K562 (cell line): ENCODE measurements at regions not wholly inside any gene's neighbourhood (a gene's known extent, or its start where the extent isn't known, plus 50 kb on each side); places are given as distances from the start of the nearest gene placed in this dataset.

Experiments
- ATAC-seq: fragments of 200-7000 bp; cut with Tn5 transposase; 3 replicates; pipeline ENCODE4 v1.9.1; 2020; ENCODE audit warnings: moderate library complexity
- BruUV-seq: library from RNA; stranded (reverse); fragments of 400-500 nt; replicated peaks from 2 replicates; lab custom pipeline; 2021; lab: Mats Ljungman, UMichigan
- CTCF ChIA-PET: fragments of 300-600 bp; formaldehyde crosslinking; extraction: SDS; loops from one replicate; lab custom pipeline; 2021; ENCODE audit warnings: low intra/inter-chr PET ratio; lab: Yijun Ruan, JAX
- POLR2A ChIA-PET: fragments of 300-600, 350-650 bp; sonication (Branson Sonifier 250); formaldehyde crosslinking; extraction: SDS; loops from one replicate; lab custom pipeline; 2021; ENCODE audit warnings: antibody characterized with exemption, inconsistent platforms; lab: Yijun Ruan, JAX
- DNase-seq, 4 experiments: peaks; one replicate each; pipeline versions ENCODE4 v3.0.0 to v3.0.0-alpha.2; 2011 to 2018; ENCODE audit warnings: low spot score in 3 of 4, mixed read lengths in 3 of 4; ENCODE audit errors: extremely low read depth in 1 of 4
- FAIRE-seq: peaks from 2 replicates; lab custom pipeline; 2011; peaks lifted over from hg19 to GRCh38; lab: Jason Lieb, UNC
- H2AFZ ChIP-seq: 2 replicates; pipeline ENCODE4 v1.6.0; 2011; ENCODE audit warnings: low read depth, low read length, control low read depth, inconsistent platforms
- H3K27ac ChIP-seq: fragments of 200-600 bp; 3 replicates; pipeline ENCODE4 v1.8.0; 2011; ENCODE audit warnings: low read depth, mild to moderate bottlenecking, control low read depth, inconsistent platforms, low read length, moderate library complexity, mixed read lengths; ENCODE audit errors: extremely low read depth
- H3K27me3 ChIP-seq, 2 experiments: fragments of 300-600 bp in 1 of 2; 2 replicates in 1 of 2; 3 replicates in 1 of 2; pipeline versions ENCODE4 v1.6.0 to v1.8.0; 2011; ENCODE audit warnings: inconsistent platforms in 2 of 2, low read length in 2 of 2, mild to moderate bottlenecking in 1 of 2, mixed read lengths in 1 of 2, moderate library complexity in 1 of 2; ENCODE audit not compliant: control insufficient read depth in 2 of 2, insufficient read depth in 2 of 2
- H3K36me3 ChIP-seq: fragments of 300-600 bp; 3 replicates; pipeline ENCODE4 v1.8.0; 2011; ENCODE audit warnings: mild to moderate bottlenecking, low read length, inconsistent platforms; ENCODE audit not compliant: control insufficient read depth, insufficient read depth
- H3K4me1 ChIP-seq, 2 experiments: fragments of 200-600 bp in 1 of 2; replicated peaks in 1 of 2; 2 replicates in 1 of 2; 3 replicates in 1 of 2; pipeline versions ENCODE4 v1.5.1 to v1.8.0; 2011; ENCODE audit warnings: inconsistent platforms in 2 of 2, low read length in 2 of 2, mild to moderate bottlenecking in 1 of 2, mixed read lengths in 1 of 2, moderate library complexity in 1 of 2; ENCODE audit not compliant: control insufficient read depth in 2 of 2, insufficient read depth in 2 of 2
- H3K4me2 ChIP-seq: 2 replicates; pipeline ENCODE4 v1.6.1; 2011; ENCODE audit warnings: low read length, control low read depth, inconsistent platforms, mixed read lengths; ENCODE audit not compliant: insufficient read depth
- H3K4me3 ChIP-seq: fragments of 200-600 bp; sonication (generic), shearing (Covaris generic); 2 replicates; pipeline ENCODE4 v1.5.1; 2016; ENCODE audit warnings: control low read depth, inconsistent platforms
- H3K79me2 ChIP-seq: fragments of 200-600 bp; 3 replicates; pipeline ENCODE4 v1.8.0; 2011; ENCODE audit warnings: low read length, inconsistent platforms; ENCODE audit not compliant: control insufficient read depth, insufficient read depth
- H3K9ac ChIP-seq, 2 experiments: 2 replicates each; pipeline versions ENCODE4 v1.6.0 to v1.6.1; 2011; ENCODE audit warnings: low read depth in 2 of 2, low read length in 2 of 2, control low read depth in 1 of 2, inconsistent platforms in 1 of 2, mild to moderate bottlenecking in 1 of 2, mixed read lengths in 1 of 2; ENCODE audit not compliant: insufficient read depth in 1 of 2
- H3K9me1 ChIP-seq: one replicate; pipeline ENCODE4 v1.6.0; 2011; ENCODE audit warnings: inconsistent platforms, mild to moderate bottlenecking, low read length, moderate library complexity; ENCODE audit not compliant: control insufficient read depth, insufficient read depth
- H3K9me3 ChIP-seq: replicated peaks from 2 replicates; pipeline ENCODE4 v1.5.1; 2011; ENCODE audit warnings: low read depth, low read length, inconsistent platforms; ENCODE audit not compliant: control insufficient read depth, insufficient read depth
- H4K20me1 ChIP-seq: replicated peaks from 2 replicates; pipeline ENCODE4 v1.6.1; 2011; ENCODE audit warnings: low read length, inconsistent platforms, mixed read lengths; ENCODE audit not compliant: control insufficient read depth, insufficient read depth
- CEBPG ChIP-seq, 3 experiments: fragments of 200-800 bp in 1 of 3; sonication (Bioruptor generic) in 1 of 3; sonication (generic) in 1 of 3; formaldehyde crosslinking in 1 of 3; IDR thresholded peaks in 2 of 3; conservative IDR thresholded peaks in 1 of 3; 2 replicates each; pipeline versions ENCODE4 v1.6.1 to v1.8.0; 2016 to 2022; ENCODE audit warnings: missing compliant biosample characterization in 2 of 3, missing genetic modification characterization in 2 of 3, mild to moderate bottlenecking in 1 of 3, missing genetic modification reagents in 1 of 3
- CHD4 ChIP-seq: fragments of 200-600 bp; sonication (generic); IDR thresholded peaks from 3 replicates; pipeline ENCODE4 v1.6.1; 2012; ENCODE audit warnings: low read depth, mild to moderate bottlenecking, mixed read lengths, low read length, inconsistent platforms; ENCODE audit not compliant: insufficient read depth, insufficient replicate concordance, poor library complexity, severe bottlenecking
- EP400 ChIP-seq: fragments of 450-650 bp; IDR thresholded peaks from 2 replicates; pipeline ENCODE4 v1.6.1; 2017; ENCODE audit warnings: antibody characterized with exemption, mild to moderate bottlenecking, moderate library complexity
- FOXA3 ChIP-seq, 2 experiments: fragments of 450-650 bp in 1 of 2; sonication (generic) in 1 of 2; formaldehyde crosslinking; IDR thresholded peaks in 1 of 2; conservative IDR thresholded peaks in 1 of 2; 2 replicates each; pipeline versions ENCODE4 v1.4.0 to v1.8.0; 2020 to 2022; ENCODE audit warnings: mild to moderate bottlenecking in 2 of 2, missing genetic modification reagents in 1 of 2
- KAT2B ChIP-seq: IDR thresholded peaks from one replicate; pipeline ENCODE4 v1.6.1; 2012; ENCODE audit warnings: low read depth, mild to moderate bottlenecking, control low read depth, inconsistent platforms, low read length, moderate library complexity
- MAFG ChIP-seq: fragments of 450-650 bp; conservative IDR thresholded peaks from 2 replicates; pipeline ENCODE4 v1.6.1; 2016; ENCODE audit warnings: missing genetic modification characterization, missing compliant biosample characterization
- MEF2D ChIP-seq: conservative IDR thresholded peaks from 2 replicates; pipeline ENCODE4 v1.6.1; 2016; ENCODE audit warnings: low read depth, missing genetic modification characterization, missing compliant biosample characterization
- MYBL2 ChIP-seq, 2 experiments: fragments of 450-650 bp in 1 of 2; sonication (generic) in 1 of 2; formaldehyde crosslinking in 1 of 2; IDR thresholded peaks; 2 replicates each; pipeline versions ENCODE4 v1.6.1 to v1.8.1; 2017 to 2022; ENCODE audit warnings: borderline replicate concordance in 1 of 2, inconsistent platforms in 1 of 2, low read depth in 1 of 2, mild to moderate bottlenecking in 1 of 2, missing genetic modification reagents in 1 of 2, moderate library complexity in 1 of 2
- NEUROD1 ChIP-seq: fragments of 150-350 bp; IDR thresholded peaks from 2 replicates; pipeline ENCODE4 v1.6.1; 2014; ENCODE audit warnings: borderline replicate concordance, low read length, low read depth; ENCODE audit not compliant: partially characterized antibody
- NFE2 ChIP-seq: IDR thresholded peaks from 2 replicates; pipeline ENCODE4 v1.6.1; 2014; ENCODE audit warnings: antibody characterized with exemption, low read depth
- PCBP2 ChIP-seq: fragments of 200-400 bp; formaldehyde crosslinking; IDR thresholded peaks from 2 replicates; pipeline ENCODE4 v1.6.1; 2018; ENCODE audit warnings: low read length, low read depth, mild to moderate bottlenecking, moderate library complexity; ENCODE audit not compliant: poor library complexity, severe bottlenecking
- RBM15 ChIP-seq: fragments of 200-400 bp; formaldehyde crosslinking; IDR thresholded peaks from 2 replicates; pipeline ENCODE4 v1.6.1; 2018; ENCODE audit warnings: mild to moderate bottlenecking, low read length, moderate library complexity; ENCODE audit not compliant: insufficient read depth
- SETDB1 ChIP-seq: IDR thresholded peaks from one replicate; pipeline ENCODE4 v1.6.1; 2012; ENCODE audit warnings: low read length, control low read depth, inconsistent platforms
- SLC30A9 ChIP-seq: fragments of 250-450 bp; sonication (Bioruptor Pico); IDR thresholded peaks from 2 replicates; pipeline ENCODE4 v1.8.0; 2022; ENCODE audit warnings: mild to moderate bottlenecking, moderate library complexity
- ZBTB7A ChIP-seq: IDR thresholded peaks from 2 replicates; pipeline ENCODE4 v1.6.1; 2011; ENCODE audit warnings: low read depth, mild to moderate bottlenecking, low read length, moderate library complexity, borderline replicate concordance; ENCODE audit not compliant: control insufficient read depth
- ZNF143 ChIP-seq: sonication (generic); formaldehyde crosslinking; IDR thresholded peaks from 2 replicates; pipeline ENCODE4 v1.9.0; 2022; ENCODE audit warnings: mild to moderate bottlenecking, missing genetic modification reagents
- ZNF184 ChIP-seq: sonication (generic); formaldehyde crosslinking; IDR thresholded peaks from 2 replicates; pipeline ENCODE4 v1.5.0; 2020; ENCODE audit warnings: missing genetic modification reagents
- WGBS: fragments of 100-300 bp; shearing (Covaris generic); methylation state at CpG from one replicate; pipeline ENCODE4 v1.1.6; 2016; ENCODE audit warnings: low coverage, mixed read lengths; ENCODE audit not compliant: insufficient coverage; ENCODE audit errors: missing lambda C conversion rate; 5-methylcytosine and 5-hydroxymethylcytosine counted together
- in situ Hi-C: fragments of 300-500 bp; cut with MboI; formaldehyde crosslinking; loops from 4 replicates; pipeline ENCODE4 v1.15.0; 2018; ENCODE audit warnings: inconsistent platforms, mixed read lengths
- intact Hi-C: fragments of 100-400 bp; cut with micrococcal nuclease; formaldehyde crosslinking; loops from 2 replicates; pipeline ENCODE4 v1.14.2; 2022
- TF ChIP-seq, protein P1 (sequence below): fragments of 250-450 bp; sonication (Bioruptor Pico); IDR thresholded peaks from 2 replicates; pipeline ENCODE4 v1.8.0; 2022; ENCODE audit warnings: inconsistent platforms
- TF ChIP-seq, protein P2 (sequence below): fragments of 250-450 bp; sonication (Bioruptor Pico); IDR thresholded peaks from 2 replicates; pipeline ENCODE4 v1.8.0; 2021; ENCODE audit warnings: mild to moderate bottlenecking, moderate library complexity

DNA sequence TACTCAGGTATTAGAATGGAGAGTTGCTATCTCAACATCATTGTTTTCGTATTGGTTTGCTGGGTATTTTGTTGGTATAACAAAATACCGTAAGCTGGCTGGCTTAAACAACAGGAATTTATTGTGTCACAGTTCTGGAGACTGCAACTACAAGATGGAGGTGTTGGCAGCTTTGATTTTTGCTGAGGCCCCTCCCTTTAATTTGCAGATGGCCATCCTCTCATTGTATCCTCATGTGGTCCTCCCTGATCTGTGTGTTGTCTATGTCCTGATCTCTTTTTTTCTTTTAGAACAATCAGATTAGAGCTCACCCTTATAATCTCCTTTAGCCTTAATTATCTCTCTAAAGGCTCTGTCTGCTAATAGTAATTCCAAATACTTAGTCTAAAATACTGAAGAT lies 299.8 kb upstream of the GOLIM4 start (continued):
- TF ChIP-seq KAT2B, result no peak
- no peak for TF ChIP-seq FOXA3 (CRISPR knock-in tag; conservative IDR thresholded peaks at IDR 0.05 in 1 of 2, IDR thresholded peaks at IDR 0.05 in 1 of 2)
- TF ChIP-seq NEUROD1, result no peak
- no peak for TF ChIP-seq SETDB1
- no peak for TF ChIP-seq MYBL2 (IDR thresholded peaks at IDR 0.05; ENCODE audit: low read depth)
- TF ChIP-seq MYBL2 (CRISPR knock-in tag; IDR thresholded peaks at IDR 0.05; ENCODE audit: borderline replicate concordance), result no peak
- no peak for TF ChIP-seq SLC30A9 (CRISPR knock-in tag)
- TF ChIP-seq EP400, result no peak

DNA sequence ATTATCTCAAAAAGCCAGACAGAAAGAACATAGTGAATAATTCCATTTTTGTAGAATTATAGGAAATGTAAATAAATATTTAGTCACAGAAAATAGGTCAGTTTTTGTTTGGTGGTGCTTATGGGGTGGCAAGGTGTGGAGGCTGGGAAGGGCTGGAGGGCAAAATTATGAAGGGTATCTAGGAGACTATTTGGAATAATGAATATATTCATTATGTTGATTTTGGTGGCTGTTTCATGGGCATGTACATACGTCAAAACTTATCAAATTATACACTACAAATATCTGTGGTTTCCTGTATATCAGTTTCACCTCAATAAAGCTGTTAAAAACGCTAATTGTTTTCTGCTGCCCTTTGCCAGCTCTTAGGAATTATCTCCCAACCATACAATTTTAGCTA lies 298.7 kb upstream of the GOLIM4 start:
- Histone ChIP-seq H3K4me1 (no peaks in the 10 kb centered on the region), H3K9me1 (no peaks in the 10 kb centered on the region), H3K4me2 (no peak overlapping the region), H3K4me3 (no peak overlapping the region), H3K27ac (no peak overlapping the region), H4K20me1 (no peaks in the 10 kb centered on the region), H3K9me3 (no peaks in the 10 kb centered on the region; the same call in none of the 2 replicates), H3K27me3 (no peaks in the 10 kb centered on the region), H3K79me2 (no peaks in the 10 kb centered on the region), H3K9ac (no peak overlapping the region), H3K36me3 (no peaks in the 10 kb centered on the region), H2AFZ (no peak overlapping the region)
- WGBS, result 0% methylated on average over 2 of the region's 2 CpGs
- in situ Hi-C loops (no loop called here), intact Hi-C loops (no loop called here)
- no peak for ATAC-seq
- no TSS peak for BruUV-seq
- ChIA-PET POLR2A (no interaction called here), CTCF (no interaction called here)
- FAIRE-seq, result no peak
- no peak for DNase-seq
- TF ChIP-seq NFE2 (no peak), ZBTB7A (no peak), MEF2D (tag) (no peak), ZNF143 (CRISPR knock-in tag) (no peak), CEBPG (CRISPR knock-in tag; IDR thresholded peaks at IDR 0.05) (no peak), CEBPG (tag; conservative IDR thresholded peaks at IDR 0.05 in 1 of 2, IDR thresholded peaks at IDR 0.05 in 1 of 2) (no peak), ZNF184 (CRISPR knock-in tag) (no peak), MAFG (tag) (no peak), CHD4 (no peak), RBM15 (no peak), PCBP2 (no peak)
- TF ChIP-seq, protein P1, sequence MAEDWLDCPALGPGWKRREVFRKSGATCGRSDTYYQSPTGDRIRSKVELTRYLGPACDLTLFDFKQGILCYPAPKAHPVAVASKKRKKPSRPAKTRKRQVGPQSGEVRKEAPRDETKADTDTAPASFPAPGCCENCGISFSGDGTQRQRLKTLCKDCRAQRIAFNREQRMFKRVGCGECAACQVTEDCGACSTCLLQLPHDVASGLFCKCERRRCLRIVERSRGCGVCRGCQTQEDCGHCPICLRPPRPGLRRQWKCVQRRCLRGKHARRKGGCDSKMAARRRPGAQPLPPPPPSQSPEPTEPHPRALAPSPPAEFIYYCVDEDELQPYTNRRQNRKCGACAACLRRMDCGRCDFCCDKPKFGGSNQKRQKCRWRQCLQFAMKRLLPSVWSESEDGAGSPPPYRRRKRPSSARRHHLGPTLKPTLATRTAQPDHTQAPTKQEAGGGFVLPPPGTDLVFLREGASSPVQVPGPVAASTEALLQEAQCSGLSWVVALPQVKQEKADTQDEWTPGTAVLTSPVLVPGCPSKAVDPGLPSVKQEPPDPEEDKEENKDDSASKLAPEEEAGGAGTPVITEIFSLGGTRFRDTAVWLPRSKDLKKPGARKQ, result no peak
- TF ChIP-seq, protein P2, sequence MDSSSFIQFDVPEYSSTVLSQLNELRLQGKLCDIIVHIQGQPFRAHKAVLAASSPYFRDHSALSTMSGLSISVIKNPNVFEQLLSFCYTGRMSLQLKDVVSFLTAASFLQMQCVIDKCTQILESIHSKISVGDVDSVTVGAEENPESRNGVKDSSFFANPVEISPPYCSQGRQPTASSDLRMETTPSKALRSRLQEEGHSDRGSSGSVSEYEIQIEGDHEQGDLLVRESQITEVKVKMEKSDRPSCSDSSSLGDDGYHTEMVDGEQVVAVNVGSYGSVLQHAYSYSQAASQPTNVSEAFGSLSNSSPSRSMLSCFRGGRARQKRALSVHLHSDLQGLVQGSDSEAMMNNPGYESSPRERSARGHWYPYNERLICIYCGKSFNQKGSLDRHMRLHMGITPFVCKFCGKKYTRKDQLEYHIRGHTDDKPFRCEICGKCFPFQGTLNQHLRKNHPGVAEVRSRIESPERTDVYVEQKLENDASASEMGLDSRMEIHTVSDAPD (CRISPR knock-in tag), result no peak
